Cardiac fibroblast (primary cell): ENCODE measurements at regions not wholly inside any gene's neighbourhood (a gene's known extent, or its start where the extent isn't known, plus 50 kb on each side); places are given as distances from the start of the nearest gene placed in this dataset.

ENCODE experiments used
- DNase-seq, 2 donors: peaks; one replicate each; pipeline versions ENCODE4 v3.0.0 to v3.0.0-alpha.2; 2010; ENCODE audit warnings: low read depth in 2 of 2
- H3K4me3 ChIP-seq, 2 donors: replicated peaks in 1 of 2; 1 replicate in 1 of 2; 2 replicates in 1 of 2; pipeline ENCODE4 v1.5.1; 2011; ENCODE audit warnings: low read depth in 2 of 2, low read length in 2 of 2, mild to moderate bottlenecking in 2 of 2, moderate library complexity in 1 of 2
- CTCF ChIP-seq: IDR thresholded peaks from one replicate; pipeline ENCODE4 v1.5.1; 2011; ENCODE audit warnings: low read depth, mild to moderate bottlenecking, low read length, inconsistent platforms

- H3K4me3 ChIP-seq, result no peak overlapping the region
- TF ChIP-seq CTCF, result no peak
- DNase-seq, result no peak
Observed at GRCh38 chr11:95307286-95307685, 76.3 kb upstream of the SESN3 start.

- no peak overlapping the region for H3K4me3 ChIP-seq
- no peak for DNase-seq
- TF ChIP-seq CTCF, result no peak
Observed at GRCh38 chr11:95306801-95307200, 75.8 kb upstream of the SESN3 start.

GRCh38 chr11:95306123-95306522, 75.1 kb upstream of the SESN3 start:
- H3K4me3 ChIP-seq, result no peak overlapping the region
- TF ChIP-seq CTCF, result no peak
- no peak for DNase-seq

GRCh38 chr11:95305705-95306104, 74.7 kb upstream of the SESN3 start:
- peak in 1 of 2 donors; percentile 18 for DNase-seq
- H3K4me3 ChIP-seq, result no peak overlapping the region
- no peak for TF ChIP-seq CTCF

GRCh38 chr11:95304777-95305176, 73.8 kb upstream of the SESN3 start:
- no peak for TF ChIP-seq CTCF
- DNase-seq, result no peak
- H3K4me3 ChIP-seq, result no peak overlapping the region

- no peak for DNase-seq
- TF ChIP-seq CTCF, result no peak
- no peak overlapping the region for H3K4me3 ChIP-seq
Observed at GRCh38 chr11:95302211-95302610, 71.2 kb upstream of the SESN3 start.

- no peak for TF ChIP-seq CTCF
- H3K4me3 ChIP-seq, result no peak overlapping the region
- DNase-seq, result peak in 1 of 2 donors; percentile 44
Observed at GRCh38 chr11:95301474-95301873, 70.5 kb upstream of the SESN3 start.
